ENCODE measurements at regions not wholly inside any gene's neighbourhood (a gene's known extent, or its start where the extent isn't known, plus 50 kb on each side); places are given as distances from the start of the nearest gene placed in this dataset.

DNA sequence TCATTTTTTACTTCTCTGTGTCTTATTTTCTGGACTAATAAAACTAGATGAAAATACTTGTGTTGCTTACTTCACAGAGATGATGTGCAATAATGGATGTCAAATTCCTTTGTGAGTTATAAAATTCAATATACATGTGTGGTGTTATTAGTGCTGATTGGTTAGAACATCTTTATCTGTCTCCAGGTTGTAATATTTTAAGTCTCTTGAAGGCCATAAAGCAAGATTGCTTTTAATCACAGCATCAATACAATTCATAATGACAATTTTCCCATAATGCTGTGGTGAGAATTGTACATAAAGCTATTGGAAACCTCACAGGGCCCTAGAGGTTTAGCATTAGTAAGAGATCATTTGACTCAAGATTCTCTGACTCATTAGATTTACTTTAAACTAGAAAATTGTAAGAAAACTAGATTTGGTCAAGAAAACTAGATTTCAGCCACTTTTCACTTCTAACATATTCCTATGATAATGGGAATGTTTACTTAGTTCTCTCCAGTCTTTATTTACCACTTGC is 963.7 kb downstream of the REEP3 start:
- DNase-seq (ENCODE audit: low read depth): no peak

DNA sequence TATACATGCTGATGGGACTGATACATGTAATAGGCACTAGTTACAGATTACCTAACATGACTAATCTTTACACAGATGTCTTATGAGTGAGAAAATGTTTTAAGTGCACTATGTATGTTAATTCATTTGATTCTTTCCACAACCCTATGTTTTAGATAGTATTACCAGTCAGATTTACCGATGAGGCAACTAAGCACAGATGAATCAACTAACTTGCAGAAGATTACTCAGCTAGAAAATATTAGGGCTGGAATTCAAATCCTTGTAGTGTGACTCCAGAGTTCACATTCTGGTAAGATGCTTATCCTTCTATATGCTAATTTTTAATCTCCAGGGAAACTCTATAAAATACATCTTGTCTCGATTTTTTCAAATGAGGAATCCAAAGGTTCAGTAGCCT is 964.9 kb downstream of the REEP3 start:
- TF ChIP-seq, protein P1, sequence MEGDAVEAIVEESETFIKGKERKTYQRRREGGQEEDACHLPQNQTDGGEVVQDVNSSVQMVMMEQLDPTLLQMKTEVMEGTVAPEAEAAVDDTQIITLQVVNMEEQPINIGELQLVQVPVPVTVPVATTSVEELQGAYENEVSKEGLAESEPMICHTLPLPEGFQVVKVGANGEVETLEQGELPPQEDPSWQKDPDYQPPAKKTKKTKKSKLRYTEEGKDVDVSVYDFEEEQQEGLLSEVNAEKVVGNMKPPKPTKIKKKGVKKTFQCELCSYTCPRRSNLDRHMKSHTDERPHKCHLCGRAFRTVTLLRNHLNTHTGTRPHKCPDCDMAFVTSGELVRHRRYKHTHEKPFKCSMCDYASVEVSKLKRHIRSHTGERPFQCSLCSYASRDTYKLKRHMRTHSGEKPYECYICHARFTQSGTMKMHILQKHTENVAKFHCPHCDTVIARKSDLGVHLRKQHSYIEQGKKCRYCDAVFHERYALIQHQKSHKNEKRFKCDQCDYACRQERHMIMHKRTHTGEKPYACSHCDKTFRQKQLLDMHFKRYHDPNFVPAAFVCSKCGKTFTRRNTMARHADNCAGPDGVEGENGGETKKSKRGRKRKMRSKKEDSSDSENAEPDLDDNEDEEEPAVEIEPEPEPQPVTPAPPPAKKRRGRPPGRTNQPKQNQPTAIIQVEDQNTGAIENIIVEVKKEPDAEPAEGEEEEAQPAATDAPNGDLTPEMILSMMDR (IDR thresholded peaks at IDR 0.05; ENCODE audit: insufficient read depth, low read depth, low read length, missing control alignments): no peak
- DNase-seq (ENCODE audit: low read depth): no peak

More for the DNA sequence above, 963.7 kb downstream of the REEP3 start:
- H3K4me3 ChIP-seq (ENCODE audit: low read depth, low read length): no peak overlapping the region
- TF ChIP-seq, protein P1 (IDR thresholded peaks at IDR 0.05; ENCODE audit: insufficient read depth, low read depth, low read length, missing control alignments): no peak

DNA sequence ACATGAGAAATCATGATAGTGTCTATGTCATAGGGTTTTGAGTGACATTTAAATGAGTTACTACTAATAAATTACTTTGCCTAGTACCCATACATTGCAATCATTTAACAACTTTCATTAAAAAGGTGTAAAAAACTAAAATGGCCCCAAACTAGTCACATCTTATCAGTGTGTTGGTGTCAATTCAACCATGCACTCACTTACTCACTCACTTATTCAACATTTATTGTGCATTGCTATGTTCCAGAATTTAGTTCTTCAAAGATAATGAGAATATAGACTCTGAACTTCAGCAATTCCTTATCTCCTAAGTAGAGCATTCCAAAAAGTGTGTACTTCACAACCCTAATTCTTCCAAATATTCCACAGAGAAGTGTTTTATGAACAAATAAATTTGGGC is 965.7 kb downstream of the REEP3 start:
- H3K4me3 ChIP-seq (ENCODE audit: low read depth, low read length): no peak overlapping the region
- no peak for DNase-seq (ENCODE audit: low read depth)
- TF ChIP-seq, protein P1 (IDR thresholded peaks at IDR 0.05; ENCODE audit: insufficient read depth, low read depth, low read length, missing control alignments): no peak

More for the DNA sequence above, 964.9 kb downstream of the REEP3 start:
- no peak overlapping the region for H3K4me3 ChIP-seq (ENCODE audit: low read depth, low read length)

DNA sequence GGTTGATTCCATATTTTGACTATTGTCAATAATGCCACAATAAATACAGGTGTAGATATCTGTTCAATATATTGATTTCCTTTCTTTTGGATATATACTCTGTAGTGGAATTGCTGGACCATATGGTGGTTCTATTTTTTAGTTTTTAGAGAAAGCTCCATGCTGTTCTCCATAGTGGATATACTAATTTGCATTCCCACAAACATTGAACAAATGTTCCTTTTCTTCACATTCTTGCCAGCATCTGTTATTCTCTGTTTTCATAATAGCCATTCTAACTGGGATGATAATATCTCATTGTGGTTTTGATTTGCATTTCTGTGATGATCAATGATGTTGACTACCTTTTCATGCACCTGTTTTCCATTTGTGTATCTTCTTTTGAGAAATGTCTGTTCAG is 973.7 kb downstream of the REEP3 start:
- DNase-seq (ENCODE audit: low read depth): no peak

DNA sequence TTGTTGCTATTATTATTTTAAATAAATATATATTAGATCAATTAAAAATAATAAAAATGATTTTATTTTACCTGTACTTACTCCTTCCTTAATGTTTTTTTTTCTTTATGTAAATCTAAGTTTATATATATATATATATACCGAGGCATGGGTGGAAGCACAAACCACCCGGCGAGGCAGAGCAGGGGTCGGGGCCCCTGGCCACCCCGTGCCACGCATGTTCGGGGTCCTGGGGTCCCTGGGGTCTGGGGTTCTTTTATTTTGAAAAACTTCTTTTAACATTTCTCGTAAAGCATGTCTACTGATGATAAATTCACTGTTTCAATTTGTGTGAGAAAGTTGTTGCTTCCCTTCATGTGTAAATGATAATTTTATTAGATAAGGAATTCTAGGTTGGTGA is 976.1 kb downstream of the REEP3 start:
- TF ChIP-seq, protein P1 (IDR thresholded peaks at IDR 0.05; ENCODE audit: insufficient read depth, low read depth, low read length, missing control alignments): no peak
- no peak for DNase-seq (ENCODE audit: low read depth)
- H3K4me3 ChIP-seq (ENCODE audit: low read depth, low read length): no peak overlapping the region

More for the DNA sequence above, 973.7 kb downstream of the REEP3 start:
- TF ChIP-seq, protein P1 (IDR thresholded peaks at IDR 0.05; ENCODE audit: insufficient read depth, low read depth, low read length, missing control alignments): no peak
- H3K4me3 ChIP-seq (ENCODE audit: low read depth, low read length): no peak overlapping the region

DNA sequence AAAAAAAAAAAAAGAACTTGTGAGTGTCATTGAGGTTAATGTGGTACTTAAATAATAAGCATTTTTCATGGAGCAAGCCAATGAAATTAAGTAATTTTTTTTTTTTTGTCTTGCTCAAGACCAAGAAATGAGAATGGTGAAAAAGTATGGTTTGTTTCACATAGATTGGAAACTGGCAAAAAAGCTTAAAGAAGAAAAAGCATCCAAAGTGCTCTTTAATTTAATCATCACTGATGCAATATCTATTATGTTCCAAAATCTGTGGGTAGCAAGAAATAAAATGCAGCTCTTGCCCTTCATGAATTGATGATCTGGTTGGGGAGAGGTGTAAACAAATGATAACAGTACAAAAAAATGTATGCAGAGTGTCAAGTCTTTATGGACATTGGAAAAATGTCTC is 980.6 kb downstream of the REEP3 start:
- no peak overlapping the region for H3K4me3 ChIP-seq (ENCODE audit: low read depth, low read length)
- TF ChIP-seq, protein P1 (IDR thresholded peaks at IDR 0.05; ENCODE audit: insufficient read depth, low read depth, low read length, missing control alignments): no peak
- DNase-seq (ENCODE audit: low read depth): no peak

DNA sequence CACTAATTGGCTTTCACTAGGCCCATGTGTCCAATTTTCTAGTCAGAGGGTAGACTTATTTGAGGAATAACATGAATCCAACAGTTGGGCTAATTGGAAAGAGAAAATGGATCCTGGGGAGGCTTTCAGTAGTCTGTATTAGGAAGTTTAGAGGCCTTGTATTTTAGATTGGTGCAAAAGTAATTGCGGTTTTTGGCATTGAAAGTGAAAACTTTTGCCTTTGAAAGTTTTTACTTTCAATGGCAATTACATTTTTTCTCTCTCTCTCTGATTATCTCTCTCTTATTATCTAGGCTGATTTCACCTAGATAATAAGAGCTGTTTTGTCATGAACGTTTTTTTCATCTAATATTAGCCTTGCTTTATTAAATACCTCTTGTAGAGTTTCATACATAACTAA is 981.7 kb downstream of the REEP3 start:
- TF ChIP-seq, protein P1 (IDR thresholded peaks at IDR 0.05; ENCODE audit: insufficient read depth, low read depth, low read length, missing control alignments): no peak
- no peak overlapping the region for H3K4me3 ChIP-seq (ENCODE audit: low read depth, low read length)
- DNase-seq (ENCODE audit: low read depth): no peak
